HL-60 (cell line): ENCODE measurements at regions not wholly inside any gene's neighbourhood (a gene's known extent, or its start where the extent isn't known, plus 50 kb on each side); places are given as distances from the start of the nearest gene placed in this dataset.

Experiments used
- CTCF ChIP-seq: IDR thresholded peaks from one replicate; pipeline ENCODE4 v1.5.1; 2011; ENCODE audit warnings: low read length, control low read depth, inconsistent platforms; ENCODE audit not compliant: insufficient read depth
- POLR2AphosphoS5 ChIP-seq: IDR thresholded peaks from 2 replicates; pipeline ENCODE4 v1.6.1; 2012; ENCODE audit warnings: low read depth
- REST ChIP-seq: IDR thresholded peaks from 2 replicates; pipeline ENCODE4 v1.6.1; 2012; ENCODE audit warnings: low read depth; ENCODE audit not compliant: insufficient replicate concordance

GRCh38 chr6:140923048-140923447, 1209.7 kb upstream of the GJE1 start:
- TF ChIP-seq CTCF: no peak
- TF ChIP-seq REST: no peak
- TF ChIP-seq POLR2AphosphoS5: no peak
